ENCODE measurements at regions not wholly inside any gene's neighbourhood (a gene's known extent, or its start where the extent isn't known, plus 50 kb on each side); places are given as distances from the start of the nearest gene placed in this dataset.

- TF ChIP-seq CHD7 (IDR thresholded peaks at IDR 0.05; ENCODE audit: insufficient replicate concordance, low read length) (no peak), SAP30 (IDR thresholded peaks at IDR 0.05; ENCODE audit: insufficient read depth, insufficient replicate concordance, low read length) (no peak), SP4 (IDR thresholded peaks at IDR 0.05; ENCODE audit: low read length) (no peak), RBBP5 (IDR thresholded peaks at IDR 0.05; ENCODE audit: borderline replicate concordance, low read depth, low read length) (no peak), EGR1 (IDR thresholded peaks at IDR 0.05; ENCODE audit: borderline replicate concordance, low read depth, low read length) (no peak), TBP (IDR thresholded peaks at IDR 0.05; ENCODE audit: low read depth, low read length) (no peak), SIRT6 (IDR thresholded peaks at IDR 0.05; ENCODE audit: low read length) (no peak), RAD21 (IDR thresholded peaks at IDR 0.05 in 1 of 2, conservative IDR thresholded peaks at IDR 0.05 in 1 of 2; ENCODE audit: low read depth in 2 of 2, low read length in 2 of 2) (no peak), POLR2A (IDR thresholded peaks at IDR 0.05; ENCODE audit: control extremely low read depth in 1 of 2, low read depth in 2 of 2, low read length in 2 of 2) (no peak), JUND (IDR thresholded peaks at IDR 0.05; ENCODE audit: low read length) (no peak), USF2 (IDR thresholded peaks at IDR 0.05; ENCODE audit: low read length) (no peak)
Measured at GRCh38 chr1:80410233-80410632, 1390.5 kb upstream of the ADGRL2 start (continued).

All from H1 (cell line).